A673 (cell line): ENCODE measurements at regions not wholly inside any gene's neighbourhood (a gene's known extent, or its start where the extent isn't known, plus 50 kb on each side); places are given as distances from the start of the nearest gene placed in this dataset.

Experiments used
- BruUV-seq: library from RNA; stranded (reverse); fragments of 400-500 nt; replicated peaks from 2 replicates; lab custom pipeline; 2021; lab: Mats Ljungman, UMichigan
- CTCF ChIA-PET: fragments of 300-600 bp; sonication (Branson Sonifier 250); formaldehyde crosslinking; loops from one replicate; lab custom pipeline; 2022; ENCODE audit warnings: antibody characterized with exemption; lab: Charles Lee
- POLR2A ChIA-PET: fragments of 300-600 bp; sonication (Branson Sonifier 250); formaldehyde crosslinking; loops from one replicate; lab custom pipeline; 2022; ENCODE audit warnings: antibody characterized with exemption; ENCODE audit not compliant: low non-redundant PET; lab: Charles Lee
- DNase-seq: peaks from one replicate; pipeline ENCODE4 v3.0.0-alpha.2; 2015; ENCODE audit warnings: low spot score
- H3K27ac ChIP-seq: fragments of 200-600 bp; sonication (generic); 2 replicates; pipeline ENCODE4 v1.5.1; 2016; ENCODE audit warnings: mixed run types, low read depth, mild to moderate bottlenecking, mixed read lengths, antibody characterized with exemption, low read length; ENCODE audit not compliant: poor library complexity, severe bottlenecking
- H3K27me3 ChIP-seq: fragments of 200-600 bp; sonication (generic); replicated peaks from 2 replicates; pipeline ENCODE4 v1.6.1; 2017; ENCODE audit warnings: mixed run types, low read depth, mild to moderate bottlenecking, mixed read lengths, antibody characterized with exemption, low read length; ENCODE audit not compliant: insufficient read depth, poor library complexity
- H3K36me3 ChIP-seq: fragments of 200-600 bp; sonication (generic); 2 replicates; pipeline ENCODE4 v1.6.1; 2016; ENCODE audit warnings: mixed run types, mild to moderate bottlenecking, mixed read lengths, antibody characterized with exemption, low read length; ENCODE audit not compliant: insufficient read depth, poor library complexity, severe bottlenecking
- H3K4me1 ChIP-seq: fragments of 200-600 bp; sonication (generic); 2 replicates; pipeline ENCODE4 v1.6.1; 2017; ENCODE audit warnings: mixed run types, mild to moderate bottlenecking, mixed read lengths, antibody characterized with exemption, low read length; ENCODE audit not compliant: insufficient read depth, poor library complexity, severe bottlenecking
- H3K4me3 ChIP-seq: fragments of 200-600 bp; sonication (generic); 2 replicates; pipeline ENCODE4 v1.5.1; 2016; ENCODE audit warnings: low read depth, mixed run types, mild to moderate bottlenecking, mixed read lengths, low read length; ENCODE audit not compliant: poor library complexity, severe bottlenecking
- H3K9me3 ChIP-seq: fragments of 200-600 bp; sonication (generic); 2 replicates; pipeline ENCODE4 v1.6.1; 2016; ENCODE audit warnings: mixed run types, low read depth, mild to moderate bottlenecking, mixed read lengths, antibody characterized with exemption, low read length; ENCODE audit not compliant: poor library complexity, severe bottlenecking
- CTCF ChIP-seq: fragments of 300-800, 200-600 bp; sonication (generic); conservative IDR thresholded peaks from 2 replicates; pipeline ENCODE4 v1.5.1; 2017; ENCODE audit warnings: low read depth, mild to moderate bottlenecking, antibody characterized with exemption, low read length, moderate library complexity, mixed read lengths
- EZH2 ChIP-seq: fragments of 200-600 bp; sonication (generic); IDR thresholded peaks from 2 replicates; pipeline ENCODE4 v1.6.1; 2017; ENCODE audit warnings: borderline replicate concordance, low read depth, mild to moderate bottlenecking, mixed read lengths, antibody characterized with exemption, low read length; ENCODE audit not compliant: poor library complexity, severe bottlenecking
- intact Hi-C: fragments of 100-400 bp; cut with micrococcal nuclease; formaldehyde crosslinking; loops from one replicate; pipeline ENCODE4 v1.10.0; 2022; ENCODE audit not compliant: unreplicated experiment

DNA sequence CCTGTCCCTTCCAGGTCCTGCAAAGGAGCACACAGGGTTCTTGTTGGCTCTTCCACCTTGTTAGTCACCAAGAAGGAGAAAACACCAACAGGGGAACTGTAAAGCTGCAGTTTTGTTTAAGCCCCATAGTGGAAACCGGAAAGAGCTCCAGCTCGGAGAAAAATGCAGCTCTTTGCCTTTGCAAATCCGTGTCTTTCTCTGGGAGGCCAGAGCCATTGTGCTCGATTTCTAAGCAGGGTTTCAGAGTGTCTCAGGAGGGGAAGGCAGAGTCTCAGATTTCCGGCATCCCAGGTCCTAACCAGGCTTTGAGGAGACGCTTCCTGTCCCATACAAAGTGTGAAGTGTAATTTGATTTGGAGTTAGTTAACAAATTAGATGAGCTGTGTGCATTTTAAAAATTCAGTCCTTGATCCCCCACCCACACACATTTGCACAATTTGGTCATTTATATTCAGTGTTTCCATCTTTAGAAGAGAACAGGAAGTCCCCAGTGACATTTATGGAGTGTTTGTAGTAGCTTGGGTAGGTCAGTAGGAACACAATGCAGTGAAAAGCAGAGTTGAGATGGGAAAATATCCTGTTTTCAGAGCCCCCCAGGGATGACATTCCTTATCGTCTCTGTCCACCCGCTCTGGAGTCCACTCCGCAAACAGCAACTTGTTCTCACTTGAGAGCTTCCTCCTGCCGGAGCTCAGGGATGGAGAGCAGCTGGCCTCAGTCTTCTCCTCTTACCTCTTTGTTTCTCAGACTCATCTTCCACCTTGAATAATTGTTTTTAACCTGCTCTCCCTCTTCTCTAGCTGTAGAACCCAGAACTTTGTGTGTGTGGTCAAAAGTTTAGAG lies 331.9 kb downstream of the SEC14L1 start:
- CTCF ChIA-PET = interaction anchor here (1.5 kb wide), 1 partner anchor 43 kb away, joined by 5 read pairs; no protein-coding TSS in a partner anchor
- intact Hi-C loops = loop anchor here (5.0 kb wide), 1 partner anchor 35 kb away; no protein-coding TSS in a partner anchor
- TF ChIP-seq EZH2 (no peak), CTCF (no peak)
- DNase-seq = peak; percentile 98
- Histone ChIP-seq H3K4me3 (peak overlapping the region; percentile 34), H3K27me3 (no peaks in the 10 kb centered on the region), H3K27ac (peak overlapping the region; percentile 99), H3K4me1 (peaks cover 72% of the 10 kb centered on the region), H3K36me3 (no peaks in the 10 kb centered on the region), H3K9me3 (no peaks in the 10 kb centered on the region)
- BruUV-seq = TSS peak; percentile 38
- POLR2A ChIA-PET = interaction anchor here (0.5 to 1.2 kb wide), 4 partner anchors 21 to 656 kb away, joined by 3 to 8 read pairs (median 4); no protein-coding TSS in a partner anchor

GRCh38 chr17:77473615-77474226 lies 333.0 kb downstream of the SEC14L1 start:
- BruUV-seq = no TSS peak
- intact Hi-C loops = loop anchor here (5.0 kb wide), 1 partner anchor 36 kb away; no protein-coding TSS in a partner anchor
- Histone ChIP-seq H3K27me3 (no peaks in the 10 kb centered on the region), H3K9me3 (no peaks in the 10 kb centered on the region), H3K4me3 (peak overlapping the region; percentile 26), H3K36me3 (no peaks in the 10 kb centered on the region), H3K27ac (peak overlapping the region; percentile 99), H3K4me1 (peaks cover 80% of the 10 kb centered on the region)
- POLR2A ChIA-PET = no interaction called here
- CTCF ChIA-PET = interaction anchor here (0.5 kb wide), 1 partner anchor 384 kb away, joined by 4 read pairs; no protein-coding TSS in a partner anchor
- peak; percentile 46 for DNase-seq
- TF ChIP-seq EZH2 = no peak
- TF ChIP-seq CTCF = no peak

DNA sequence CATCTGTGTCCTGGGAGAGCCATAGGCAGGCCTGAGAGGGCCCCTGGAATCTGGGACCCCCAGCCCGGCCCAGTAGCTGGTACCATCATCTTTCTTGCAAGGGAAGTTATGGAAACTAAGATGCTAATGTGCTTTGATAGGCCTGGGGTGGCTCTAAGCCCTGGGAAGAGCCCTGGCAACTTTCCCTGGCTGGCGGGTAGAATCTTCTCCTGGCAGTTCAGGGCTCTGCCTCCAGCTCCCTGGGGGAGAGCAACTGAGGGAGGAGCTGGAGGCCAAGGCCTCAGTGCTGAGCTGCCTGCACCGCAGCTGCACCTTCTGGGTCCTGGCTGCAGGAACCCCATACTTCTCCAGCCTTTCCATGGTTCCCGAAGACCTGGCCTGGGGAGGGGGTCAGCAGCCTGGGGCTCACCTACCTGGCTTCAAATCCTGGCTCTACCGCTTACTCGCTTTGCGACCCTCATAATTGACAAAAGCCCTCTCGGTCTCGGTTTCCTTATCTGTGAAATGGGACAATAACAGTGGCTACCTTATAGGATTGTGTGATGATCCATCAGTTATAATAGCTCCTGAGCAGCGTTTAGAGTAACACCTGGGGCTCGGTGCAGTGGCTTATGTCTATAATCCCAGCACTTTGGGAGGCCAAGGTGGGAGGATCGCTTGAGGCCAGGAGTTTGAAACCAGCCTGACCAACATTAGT lies 333.7 kb downstream of the SEC14L1 start:
- H3K4me3 ChIP-seq = no peak overlapping the region
- peak; percentile 84 for DNase-seq
- ChIA-PET CTCF (interaction anchor here (0.5 to 1.2 kb wide), 2 partner anchors 45 to 384 kb away, joined by 3 to 4 read pairs; no protein-coding TSS in a partner anchor), POLR2A (interaction anchor here (0.7 kb wide), 2 partner anchors 25 to 850 kb away, joined by 3 to 4 read pairs; no protein-coding TSS in a partner anchor)
- intact Hi-C loops = loop anchor here (5.0 kb wide), 1 partner anchor 37 kb away; no protein-coding TSS in a partner anchor
- H3K36me3 ChIP-seq = no peaks in the 10 kb centered on the region
- no peaks in the 10 kb centered on the region for H3K9me3 ChIP-seq
- H3K27me3 ChIP-seq = no peaks in the 10 kb centered on the region
- BruUV-seq = no TSS peak
- H3K27ac ChIP-seq = peak overlapping the region; percentile 99
- H3K4me1 ChIP-seq = peaks cover 87% of the 10 kb centered on the region
- TF ChIP-seq CTCF = no peak
- TF ChIP-seq EZH2 = no peak
